ENCODE measurements at regions not wholly inside any gene's neighbourhood (a gene's known extent, or its start where the extent isn't known, plus 50 kb on each side); places are given as distances from the start of the nearest gene placed in this dataset.

DNA sequence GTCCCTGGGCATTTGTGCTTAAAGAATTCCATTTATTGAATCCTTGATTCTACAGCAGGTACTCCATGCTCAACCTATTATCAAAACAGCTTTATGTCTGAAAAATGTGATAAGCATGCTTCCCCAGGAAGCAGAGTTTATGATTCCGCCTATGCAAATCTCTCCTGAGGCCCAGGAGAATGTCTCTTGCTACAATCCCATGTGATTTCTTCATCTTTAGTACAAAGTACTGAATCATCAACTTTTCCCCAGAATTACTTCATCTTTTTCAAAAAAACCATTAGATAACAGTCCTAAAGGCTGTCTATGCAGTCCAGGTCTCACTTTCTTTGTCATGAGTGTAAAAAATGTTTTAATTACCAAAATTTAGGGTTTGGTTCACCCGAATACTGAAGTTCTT lies 130.2 kb upstream of the ADAMTSL1 start:
- in situ Hi-C loops (cut with MboI): no loop called here
- no peaks in the 10 kb centered on the region for H3K9me3 ChIP-seq (replicated peaks; ENCODE audit: control insufficient read depth, insufficient read depth, low read depth, low read length)
- no peaks in the 10 kb centered on the region for H3K4me1 ChIP-seq (replicated peaks in 1 of 2; ENCODE audit: control insufficient read depth in 2 of 2, insufficient read depth in 2 of 2, low read length in 2 of 2)
- no peak overlapping the region for H3K9ac ChIP-seq (ENCODE audit: insufficient read depth in 1 of 2, low read depth in 2 of 2, low read length in 2 of 2)
- intact Hi-C loops (cut with micrococcal nuclease): no loop called here
- no peaks in the 10 kb centered on the region for H3K36me3 ChIP-seq (ENCODE audit: control insufficient read depth, insufficient read depth, low read length)
- H3K4me3 ChIP-seq: no peak overlapping the region
- no TSS peak for BruUV-seq (replicated peaks)
- no peaks in the 10 kb centered on the region for H3K9me1 ChIP-seq (ENCODE audit: control insufficient read depth, insufficient read depth, low read length)
- no peak for TF ChIP-seq ZKSCAN8 (CRISPR knock-in tag; IDR thresholded peaks at IDR 0.05)
- TF ChIP-seq SREBF1 (IDR thresholded peaks at IDR 0.05; ENCODE audit: borderline replicate concordance, low read depth, low read length): no peak
- no peak for TF ChIP-seq TEAD4 (IDR thresholded peaks at IDR 0.05; ENCODE audit: low read length)
- no peak for TF ChIP-seq TEAD4 (CRISPR knock-in tag; IDR thresholded peaks at IDR 0.05; ENCODE audit: borderline replicate concordance)
- no peak for TF ChIP-seq DNMT1 (IDR thresholded peaks at IDR 0.05)
- TF ChIP-seq NEUROD1 (IDR thresholded peaks at IDR 0.05; ENCODE audit: borderline replicate concordance, low read depth, low read length, partially characterized antibody): no peak
- no peak for TF ChIP-seq TAL1 (IDR thresholded peaks at IDR 0.05)
- no peak for TF ChIP-seq ZNF146 (CRISPR knock-in tag; IDR thresholded peaks at IDR 0.05; ENCODE audit: unreplicated experiment)
- TF ChIP-seq DDX20 (tag; IDR thresholded peaks at IDR 0.05; ENCODE audit: low read depth): no peak
- no peak for DNase-seq (ENCODE audit: extremely low read depth in 1 of 4, low spot score in 3 of 4)
- no peak overlapping the region for H2AFZ ChIP-seq (ENCODE audit: low read depth, low read length)
- no peaks in the 10 kb centered on the region for H3K27me3 ChIP-seq (ENCODE audit: control insufficient read depth in 2 of 2, insufficient read depth in 2 of 2, low read length in 2 of 2)
- no peak overlapping the region for H3K4me2 ChIP-seq (ENCODE audit: insufficient read depth, low read length)
- CTCF ChIA-PET (ENCODE audit: low intra/inter-chr PET ratio): no interaction called here
- no peaks in the 10 kb centered on the region for H3K79me2 ChIP-seq (ENCODE audit: control insufficient read depth, insufficient read depth, low read length)
- WGBS (ENCODE audit: insufficient coverage, low coverage, missing lambda C conversion rate): 0% methylated on average over 2 of the region's 2 CpGs
- FAIRE-seq: no peak
- no peak overlapping the region for H3K27ac ChIP-seq (ENCODE audit: extremely low read depth, low read depth, low read length)
- no peaks in the 10 kb centered on the region for H4K20me1 ChIP-seq (replicated peaks; ENCODE audit: control insufficient read depth, insufficient read depth, low read length)
- no peak for ATAC-seq
- POLR2A ChIA-PET: no interaction called here

Data from K562 (cell line).